BLaER1 treated with 17β-estradiol and CSF1 and Interleukin-3, amounts not matched to agents 10 nM and 100 nM (cell line): ENCODE measurements at regions not wholly inside any gene's neighbourhood (a gene's known extent, or its start where the extent isn't known, plus 50 kb on each side); places are given as distances from the start of the nearest gene placed in this dataset.
"Not testable (repeated sequence)": the region's sequence is repeated elsewhere in the genome, so short reads cannot be mapped to it uniquely, and the experiment has no call there.

Experiments used
- H3K27ac ChIP-seq, 11 experiments: shearing (Covaris generic); formaldehyde crosslinking; 2 replicates each; pipeline ENCODE4 v1.8.1; 2022
- H3K27me3 ChIP-seq, 11 experiments: shearing (Covaris generic); formaldehyde crosslinking; 2 replicates each; pipeline ENCODE4 v1.8.1; 2022
- H3K36me3 ChIP-seq, 11 experiments: shearing (Covaris generic); formaldehyde crosslinking; 2 replicates each; pipeline ENCODE4 v1.8.1; 2022
- H3K4me1 ChIP-seq, 10 experiments: shearing (Covaris generic); formaldehyde crosslinking; 2 replicates each; pipeline ENCODE4 v1.8.1; 2022
- H3K4me2 ChIP-seq, 11 experiments: shearing (Covaris generic); formaldehyde crosslinking; 2 replicates each; pipeline ENCODE4 v1.8.1; 2022
- H3K4me3 ChIP-seq, 10 experiments: shearing (Covaris generic); formaldehyde crosslinking; 2 replicates each; pipeline ENCODE4 v1.8.1; 2022
- H3K9ac ChIP-seq, 11 experiments: shearing (Covaris generic); formaldehyde crosslinking; 2 replicates each; pipeline ENCODE4 v1.8.1; 2022
- H3K9me3 ChIP-seq, 11 experiments: shearing (Covaris generic); formaldehyde crosslinking; replicated peaks in 1 of 11; 2 replicates each; pipeline ENCODE4 v1.8.1; 2022
- H4K20me1 ChIP-seq, 11 experiments: shearing (Covaris generic); formaldehyde crosslinking; 2 replicates each; pipeline ENCODE4 v1.8.1; 2022
- Cebpa-rat ChIP-seq, 11 experiments: shearing (Covaris generic); IDR thresholded peaks; 2 replicates each; pipeline ENCODE4 v1.8.1; 2022

GRCh38 chr5:118371973-118372831, 616.1 kb downstream of the DTWD2 start:
- H3K36me3 ChIP-seq = no peaks in the 10 kb centered on the region
- TF ChIP-seq Cebpa-rat (IDR thresholded peaks at IDR 0.05) = no peak
- H3K27ac ChIP-seq = no peak overlapping the region
- no peaks in the 10 kb centered on the region for H3K9me3 ChIP-seq
- H4K20me1 ChIP-seq = no peaks in the 10 kb centered on the region
- H3K27me3 ChIP-seq = no peaks in the 10 kb centered on the region
- H3K4me1 ChIP-seq = no peaks in the 10 kb centered on the region
- no peak overlapping the region for H3K4me2 ChIP-seq
- no peak overlapping the region for H3K9ac ChIP-seq
- no peak overlapping the region for H3K4me3 ChIP-seq

DNA sequence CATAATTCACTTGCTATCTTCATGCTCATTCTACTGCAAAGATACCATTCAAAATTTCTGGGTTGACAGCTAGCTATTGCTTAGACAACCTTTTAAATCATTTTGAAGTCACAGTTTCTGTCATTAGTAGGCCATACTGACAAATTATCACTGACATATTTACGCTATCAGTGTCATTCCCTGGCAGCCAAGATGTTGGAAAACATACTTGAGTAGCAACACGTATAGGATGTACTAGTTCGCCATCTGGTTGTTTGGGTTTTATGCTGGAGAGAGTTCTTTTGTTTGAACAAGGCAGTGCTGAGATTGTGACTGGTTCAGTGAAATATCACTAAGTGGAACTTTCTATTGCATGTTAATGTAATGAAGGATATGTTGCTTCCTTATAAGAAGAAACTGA, 621.9 kb downstream of the DTWD2 start:
- Histone ChIP-seq H3K27ac (no peak overlapping the region), H3K27me3 (no peaks in the 10 kb centered on the region), H3K4me2 (no peak overlapping the region), H4K20me1 (no peaks in the 10 kb centered on the region), H3K4me1 (no peaks in the 10 kb centered on the region), H3K4me3 (no peak overlapping the region), H3K9me3 (no peaks in the 10 kb centered on the region), H3K9ac (no peak overlapping the region), H3K36me3 (no peaks in the 10 kb centered on the region)
- no peak for TF ChIP-seq Cebpa-rat (IDR thresholded peaks at IDR 0.05)

DNA sequence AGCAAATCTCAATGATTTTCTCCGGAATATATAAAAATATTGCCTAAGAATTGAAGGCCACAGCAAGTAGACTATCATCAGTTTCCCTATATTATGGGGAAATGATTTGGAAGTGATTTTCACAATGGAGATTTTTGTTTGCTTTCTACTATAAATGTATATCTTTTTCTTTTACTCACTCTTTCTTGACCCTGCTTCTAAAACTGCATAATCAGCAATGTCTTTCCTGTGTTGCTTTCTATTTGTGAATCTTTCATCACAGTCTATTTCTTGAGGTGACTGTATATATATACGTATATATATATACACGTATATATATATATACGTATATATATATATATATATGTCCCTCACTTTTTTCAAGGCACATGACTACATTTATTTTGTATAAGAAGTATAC, 622.6 kb downstream of the DTWD2 start:
- no peak for TF ChIP-seq Cebpa-rat (IDR thresholded peaks at IDR 0.05)
- Histone ChIP-seq H3K27ac (no peak overlapping the region), H3K27me3 (no peaks in the 10 kb centered on the region), H3K36me3 (no peaks in the 10 kb centered on the region), H4K20me1 (no peaks in the 10 kb centered on the region), H3K9me3 (no peaks in the 10 kb centered on the region), H3K4me3 (no peak overlapping the region), H3K4me1 (no peaks in the 10 kb centered on the region), H3K9ac (no peak overlapping the region), H3K4me2 (no peak overlapping the region)

GRCh38 chr5:118354797-118355196, 633.5 kb downstream of the DTWD2 start:
- no peak overlapping the region for H3K9ac ChIP-seq

GRCh38 chr5:118353970-118354369, 634.4 kb downstream of the DTWD2 start:
- H3K4me3 ChIP-seq = no peak overlapping the region
- no peaks in the 10 kb centered on the region for H3K36me3 ChIP-seq
- H3K27me3 ChIP-seq = no peaks in the 10 kb centered on the region
- TF ChIP-seq Cebpa-rat (IDR thresholded peaks at IDR 0.05) = no peak
- H3K9ac ChIP-seq = no peak overlapping the region
- H3K4me2 ChIP-seq = no peak overlapping the region
- no peaks in the 10 kb centered on the region for H4K20me1 ChIP-seq
- H3K9me3 ChIP-seq = no peaks in the 10 kb centered on the region
- no peak overlapping the region for H3K27ac ChIP-seq
- no peaks in the 10 kb centered on the region for H3K4me1 ChIP-seq

More at GRCh38 chr5:118354797-118355196, 633.5 kb downstream of the DTWD2 start:
- no peak for TF ChIP-seq Cebpa-rat (IDR thresholded peaks at IDR 0.05)
- Histone ChIP-seq H3K4me3 (no peak overlapping the region), H3K36me3 (no peaks in the 10 kb centered on the region), H3K9me3 (no peaks in the 10 kb centered on the region), H3K4me2 (no peak overlapping the region), H4K20me1 (no peaks in the 10 kb centered on the region), H3K27ac (no peak overlapping the region), H3K4me1 (no peaks in the 10 kb centered on the region), H3K27me3 (no peaks in the 10 kb centered on the region)

DNA sequence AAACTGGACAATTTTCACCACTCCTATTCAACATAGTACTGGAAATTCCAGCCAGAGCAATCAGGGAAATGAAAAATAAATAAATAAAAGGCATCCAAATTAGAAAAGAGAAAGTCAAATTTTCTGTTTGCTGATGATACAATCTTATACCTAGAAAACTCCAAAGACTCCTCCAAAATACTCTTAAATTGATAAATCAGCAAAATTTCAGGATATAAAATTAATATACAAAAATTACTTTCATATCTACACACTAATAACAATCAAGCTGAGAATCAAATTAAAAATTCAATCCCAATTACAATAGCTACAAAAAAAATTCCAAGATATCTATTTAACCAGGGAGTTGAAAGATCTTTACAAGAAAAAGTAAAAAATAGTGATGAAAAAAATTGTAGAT, 651.9 kb downstream of the DTWD2 start:
- no peak overlapping the region for H3K4me3 ChIP-seq
- no peak overlapping the region for H3K4me2 ChIP-seq
- no peaks in the 10 kb centered on the region for H3K36me3 ChIP-seq
- H3K9me3 ChIP-seq = no peaks in the 10 kb centered on the region
- TF ChIP-seq Cebpa-rat (IDR thresholded peaks at IDR 0.05) = no peak
- no peaks in the 10 kb centered on the region for H3K27me3 ChIP-seq
- no peaks in the 10 kb centered on the region for H3K4me1 ChIP-seq
- no peak overlapping the region for H3K9ac ChIP-seq
- H4K20me1 ChIP-seq = no peaks in the 10 kb centered on the region
- H3K27ac ChIP-seq = no peak overlapping the region

DNA sequence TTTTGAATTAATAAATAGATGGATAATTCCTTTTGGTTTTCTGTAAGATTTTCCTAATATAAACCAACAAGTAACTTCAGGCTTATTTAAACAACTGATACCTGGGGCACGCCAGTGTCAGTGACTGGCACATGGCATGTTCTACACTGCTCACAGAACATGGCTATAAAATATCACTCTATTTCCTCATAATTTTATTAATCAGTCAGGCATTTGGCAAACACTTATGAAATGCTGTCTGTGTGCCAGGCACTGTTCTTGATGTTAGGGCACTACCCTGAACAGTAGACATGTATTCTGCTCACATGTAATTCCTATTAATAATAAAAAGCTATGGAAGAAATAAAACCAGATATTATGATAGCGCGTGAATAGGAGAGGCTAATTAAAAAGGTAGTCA, 661.0 kb downstream of the DTWD2 start:
- no peaks in the 10 kb centered on the region for H4K20me1 ChIP-seq
- H3K4me2 ChIP-seq = no peak overlapping the region
- H3K4me3 ChIP-seq = no peak overlapping the region
- no peaks in the 10 kb centered on the region for H3K27me3 ChIP-seq
- H3K9ac ChIP-seq = no peak overlapping the region
- peaks cover 7 to 15% (median 13%) of the 10 kb centered on the region in 11 experiments for H3K9me3 ChIP-seq
- H3K36me3 ChIP-seq = no peaks in the 10 kb centered on the region
- H3K27ac ChIP-seq = no peak overlapping the region
- no peak for TF ChIP-seq Cebpa-rat (IDR thresholded peaks at IDR 0.05)
- no peaks in the 10 kb centered on the region for H3K4me1 ChIP-seq

DNA sequence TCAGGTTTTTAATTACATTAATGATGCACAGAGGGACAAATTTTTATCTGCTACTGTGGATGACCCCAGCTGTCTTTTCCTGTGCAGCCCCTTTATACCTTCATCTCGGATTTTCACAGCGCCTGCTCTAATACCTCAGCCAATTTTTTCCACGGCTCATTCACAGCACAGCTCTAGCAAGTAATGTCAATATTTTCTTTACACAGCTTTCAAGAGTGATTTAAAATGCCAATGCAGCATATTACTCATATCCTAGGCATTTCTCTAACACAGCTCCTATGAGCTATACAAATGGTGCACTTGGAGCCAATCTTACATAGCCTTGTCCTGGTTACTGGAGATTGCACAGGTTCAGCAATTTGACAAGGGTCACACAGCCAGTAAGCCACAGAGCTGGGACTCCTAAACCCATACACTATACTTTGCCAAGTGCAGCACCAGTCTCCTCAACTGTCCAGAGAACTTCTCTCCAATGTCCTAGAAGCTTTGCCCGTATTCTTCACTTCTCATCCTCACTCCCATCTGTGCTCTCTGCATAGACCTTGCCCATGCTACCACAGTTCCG, 661.8 kb downstream of the DTWD2 start:
- Histone ChIP-seq H3K27ac (no peak overlapping the region), H3K4me2 (no peak overlapping the region), H4K20me1 (no peaks in the 10 kb centered on the region), H3K27me3 (no peaks in the 10 kb centered on the region), H3K4me3 (no peak overlapping the region), H3K4me1 (no peaks in the 10 kb centered on the region), H3K9ac (no peak overlapping the region), H3K36me3 (no peaks in the 10 kb centered on the region), H3K9me3 (peaks cover 15 to 24% (median 21%) of the 10 kb centered on the region in 11 experiments)
- no peak for TF ChIP-seq Cebpa-rat (IDR thresholded peaks at IDR 0.05)

DNA sequence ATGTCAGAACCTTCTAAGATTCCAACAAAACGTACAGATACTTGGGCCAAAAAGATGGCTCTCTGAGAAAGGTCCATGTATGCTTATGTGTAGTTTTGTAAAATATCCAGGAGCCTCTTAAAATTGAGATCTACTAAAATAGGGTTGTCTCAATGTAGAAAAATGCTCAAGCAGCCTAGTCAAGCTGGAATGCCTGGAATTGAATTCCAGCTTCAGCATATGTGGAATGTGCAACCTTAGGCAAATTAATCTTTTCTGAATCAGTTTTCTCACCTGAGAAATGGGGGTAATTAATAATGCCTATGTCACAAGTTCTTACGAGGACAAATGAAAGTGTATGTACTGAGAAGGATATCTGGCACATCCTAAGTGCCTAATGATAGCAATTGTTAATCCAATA, 662.4 kb downstream of the DTWD2 start:
- Histone ChIP-seq H4K20me1 (no peaks in the 10 kb centered on the region), H3K36me3 (no peaks in the 10 kb centered on the region), H3K27me3 (no peaks in the 10 kb centered on the region), H3K27ac (no peak overlapping the region), H3K4me1 (no peaks in the 10 kb centered on the region), H3K4me2 (no peak overlapping the region), H3K9ac (no peak overlapping the region), H3K9me3 (peaks cover 15 to 24% (median 21%) of the 10 kb centered on the region in 11 experiments), H3K4me3 (no peak overlapping the region)
- TF ChIP-seq Cebpa-rat (IDR thresholded peaks at IDR 0.05) = no peak

GRCh38 chr5:118323723-118324122, 664.6 kb downstream of the DTWD2 start:
- not testable (repeated sequence) for H3K27me3 ChIP-seq, H3K27ac ChIP-seq, H3K4me2 ChIP-seq, H3K36me3 ChIP-seq, H3K9ac ChIP-seq, H3K4me3 ChIP-seq, H3K4me1 ChIP-seq, H4K20me1 ChIP-seq
- peaks cover 15 to 24% (median 21%) of the 10 kb centered on the region in 11 experiments for H3K9me3 ChIP-seq
